ENCODE measurements at regions not wholly inside any gene's neighbourhood (a gene's known extent, or its start where the extent isn't known, plus 50 kb on each side); places are given as distances from the start of the nearest gene placed in this dataset.

DNA sequence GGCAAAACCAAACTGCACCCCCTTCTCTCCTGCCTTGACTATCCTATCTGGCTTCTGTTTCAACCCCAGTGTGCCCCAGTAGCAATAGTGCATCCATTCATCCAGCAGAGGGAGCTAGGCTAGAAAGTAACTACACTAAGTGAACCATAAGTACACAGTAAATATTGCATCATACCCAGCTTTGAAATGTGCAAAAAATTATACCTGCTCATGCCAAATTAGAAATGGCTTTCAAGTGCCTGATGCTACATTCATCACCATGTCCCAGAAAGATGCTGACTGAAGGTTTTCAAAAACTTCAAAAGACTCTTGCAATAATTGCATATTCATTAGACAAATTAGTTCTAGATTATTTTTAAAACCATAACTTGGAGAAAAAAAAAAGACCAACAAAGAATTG is 153.5 kb downstream of the PRELID2 start (continued):
- TF ChIP-seq, protein P1, sequence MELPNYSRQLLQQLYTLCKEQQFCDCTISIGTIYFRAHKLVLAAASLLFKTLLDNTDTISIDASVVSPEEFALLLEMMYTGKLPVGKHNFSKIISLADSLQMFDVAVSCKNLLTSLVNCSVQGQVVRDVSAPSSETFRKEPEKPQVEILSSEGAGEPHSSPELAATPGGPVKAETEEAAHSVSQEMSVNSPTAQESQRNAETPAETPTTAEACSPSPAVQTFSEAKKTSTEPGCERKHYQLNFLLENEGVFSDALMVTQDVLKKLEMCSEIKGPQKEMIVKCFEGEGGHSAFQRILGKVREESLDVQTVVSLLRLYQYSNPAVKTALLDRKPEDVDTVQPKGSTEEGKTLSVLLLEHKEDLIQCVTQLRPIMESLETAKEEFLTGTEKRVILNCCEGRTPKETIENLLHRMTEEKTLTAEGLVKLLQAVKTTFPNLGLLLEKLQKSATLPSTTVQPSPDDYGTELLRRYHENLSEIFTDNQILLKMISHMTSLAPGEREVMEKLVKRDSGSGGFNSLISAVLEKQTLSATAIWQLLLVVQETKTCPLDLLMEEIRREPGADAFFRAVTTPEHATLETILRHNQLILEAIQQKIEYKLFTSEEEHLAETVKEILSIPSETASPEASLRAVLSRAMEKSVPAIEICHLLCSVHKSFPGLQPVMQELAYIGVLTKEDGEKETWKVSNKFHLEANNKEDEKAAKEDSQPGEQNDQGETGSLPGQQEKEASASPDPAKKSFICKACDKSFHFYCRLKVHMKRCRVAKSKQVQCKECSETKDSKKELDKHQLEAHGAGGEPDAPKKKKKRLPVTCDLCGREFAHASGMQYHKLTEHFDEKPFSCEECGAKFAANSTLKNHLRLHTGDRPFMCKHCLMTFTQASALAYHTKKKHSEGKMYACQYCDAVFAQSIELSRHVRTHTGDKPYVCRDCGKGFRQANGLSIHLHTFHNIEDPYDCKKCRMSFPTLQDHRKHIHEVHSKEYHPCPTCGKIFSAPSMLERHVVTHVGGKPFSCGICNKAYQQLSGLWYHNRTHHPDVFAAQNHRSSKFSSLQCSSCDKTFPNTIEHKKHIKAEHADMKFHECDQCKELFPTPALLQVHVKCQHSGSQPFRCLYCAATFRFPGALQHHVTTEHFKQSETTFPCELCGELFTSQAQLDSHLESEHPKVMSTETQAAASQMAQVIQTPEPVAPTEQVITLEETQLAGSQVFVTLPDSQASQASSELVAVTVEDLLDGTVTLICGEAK (IDR thresholded peaks at IDR 0.05) = no peak
- TF ChIP-seq, protein P1 (CRISPR knock-in tag; IDR thresholded peaks at IDR 0.05) = no peak; the same call in 1 of the 2 replicates
- TF ChIP-seq NCOA2 (CRISPR knock-in tag; IDR thresholded peaks at IDR 0.05) = peak; percentile 31; the same call in 1 of the 2 replicates
- no peak for TF ChIP-seq ZNF256 (CRISPR knock-in tag; conservative IDR thresholded peaks at IDR 0.05)
- TF ChIP-seq FOXA1 (IDR thresholded peaks at IDR 0.05) = peak; percentile 26; the same call in 1 of the 2 replicates
- peak; percentile 96 for TF ChIP-seq FOXA1 (CRISPR knock-in tag; IDR thresholded peaks at IDR 0.05)
- no peak for TF ChIP-seq DR1 (CRISPR knock-in tag; IDR thresholded peaks at IDR 0.05)
- TF ChIP-seq, protein P2, sequence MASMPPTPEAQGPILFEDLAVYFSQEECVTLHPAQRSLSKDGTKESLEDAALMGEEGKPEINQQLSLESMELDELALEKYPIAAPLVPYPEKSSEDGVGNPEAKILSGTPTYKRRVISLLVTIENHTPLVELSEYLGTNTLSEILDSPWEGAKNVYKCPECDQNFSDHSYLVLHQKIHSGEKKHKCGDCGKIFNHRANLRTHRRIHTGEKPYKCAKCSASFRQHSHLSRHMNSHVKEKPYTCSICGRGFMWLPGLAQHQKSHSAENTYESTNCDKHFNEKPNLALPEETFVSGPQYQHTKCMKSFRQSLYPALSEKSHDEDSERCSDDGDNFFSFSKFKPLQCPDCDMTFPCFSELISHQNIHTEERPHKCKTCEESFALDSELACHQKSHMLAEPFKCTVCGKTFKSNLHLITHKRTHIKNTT (CRISPR knock-in tag; IDR thresholded peaks at IDR 0.05) = no peak
- peak; percentile 77 for TF ChIP-seq POGZ (CRISPR knock-in tag; IDR thresholded peaks at IDR 0.05)
- 0 out of 2 replicates have a peak, but pooled peaks have one; percentile 35 for TF ChIP-seq DPF2 (CRISPR knock-in tag; IDR thresholded peaks at IDR 0.05; ENCODE audit: borderline replicate concordance, low read depth)
- peak in 1 of 2 experiments; percentile 64; a peak in 1 of 4 replicates for TF ChIP-seq KLF16 (CRISPR knock-in tag; IDR thresholded peaks at IDR 0.05)
- TF ChIP-seq, protein P3, sequence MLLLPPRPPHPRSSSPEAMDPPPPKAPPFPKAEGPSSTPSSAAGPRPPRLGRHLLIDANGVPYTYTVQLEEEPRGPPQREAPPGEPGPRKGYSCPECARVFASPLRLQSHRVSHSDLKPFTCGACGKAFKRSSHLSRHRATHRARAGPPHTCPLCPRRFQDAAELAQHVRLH (CRISPR knock-in tag; IDR thresholded peaks at IDR 0.05; ENCODE audit: borderline replicate concordance, low read depth) = no peak
- TF ChIP-seq ZNF724P (CRISPR knock-in tag; IDR thresholded peaks at IDR 0.05; ENCODE audit: borderline replicate concordance) = no peak
- no peak for TF ChIP-seq ZNF326 (CRISPR knock-in tag; IDR thresholded peaks at IDR 0.05; ENCODE audit: borderline replicate concordance)
- TF ChIP-seq ZNF839 (CRISPR knock-in tag; IDR thresholded peaks at IDR 0.05; ENCODE audit: borderline replicate concordance) = no peak
- no peak for TF ChIP-seq ZNF747 (CRISPR knock-in tag; IDR thresholded peaks at IDR 0.05; ENCODE audit: borderline replicate concordance)
- TF ChIP-seq CEBPB (IDR thresholded peaks at IDR 0.05; ENCODE audit: borderline replicate concordance, low read depth, low read length) = peak; percentile 99
- TF ChIP-seq ZNF24 (IDR thresholded peaks at IDR 0.05) = peak; percentile 53; the same call in 1 of the 2 replicates
- TF ChIP-seq ZNF850 (CRISPR knock-in tag; conservative IDR thresholded peaks at IDR 0.05) = no peak
- TF ChIP-seq ZNF709 (CRISPR knock-in tag; IDR thresholded peaks at IDR 0.05) = no peak
- TF ChIP-seq ZFP1 (CRISPR knock-in tag; IDR thresholded peaks at IDR 0.05) = 0 out of 2 replicates have a peak, but pooled peaks have one; percentile 12
- TF ChIP-seq THAP11 (CRISPR knock-in tag; IDR thresholded peaks at IDR 0.05) = peak; percentile 69
- no peak for TF ChIP-seq PRMT3 (CRISPR knock-in tag; IDR thresholded peaks at IDR 0.05; ENCODE audit: borderline replicate concordance, low read depth)

Data from HepG2 (cell line).